ENCODE measurements at regions not wholly inside any gene's neighbourhood (a gene's known extent, or its start where the extent isn't known, plus 50 kb on each side); places are given as distances from the start of the nearest gene placed in this dataset.
"Not testable (repeated sequence)": the region's sequence is repeated elsewhere in the genome, so short reads cannot be mapped to it uniquely, and the experiment has no call there.

DNA sequence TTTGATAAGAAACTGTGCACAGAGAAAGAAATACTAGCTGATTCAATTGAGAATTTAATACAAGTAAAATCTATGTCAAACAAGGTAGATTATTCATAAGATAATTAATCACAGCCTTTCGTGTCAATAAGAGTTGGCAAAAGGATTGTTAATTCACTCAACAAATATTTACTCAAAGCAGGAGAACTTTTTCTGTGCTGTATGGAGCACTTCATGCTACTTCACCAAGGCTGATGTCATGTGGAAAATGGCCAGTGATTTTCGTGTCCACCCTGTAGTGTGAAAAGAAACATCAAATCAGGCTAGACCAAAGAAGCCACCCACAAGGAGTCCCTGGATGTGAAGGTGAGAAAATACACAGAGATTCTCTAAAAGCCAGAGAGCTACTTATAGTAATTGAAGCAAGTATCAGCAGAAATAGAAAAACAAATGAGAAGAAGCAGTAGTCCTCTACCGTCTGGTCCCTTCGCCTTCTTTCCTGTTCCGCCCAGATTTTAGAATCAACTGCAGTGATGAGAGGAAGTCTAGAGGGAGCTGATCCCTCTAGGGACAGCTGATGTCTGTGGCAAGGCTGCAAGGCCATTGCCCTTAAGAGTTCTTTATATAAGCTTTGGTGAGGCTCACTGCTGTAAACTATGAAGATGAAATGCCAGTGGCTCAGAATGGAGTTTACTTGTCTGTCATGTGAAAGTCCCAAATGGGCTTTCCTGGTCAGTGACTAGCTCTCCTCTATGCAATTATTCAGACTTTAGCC, 201.3 kb upstream of the APCDD1 start:
- no peak for DNase-seq

DNA sequence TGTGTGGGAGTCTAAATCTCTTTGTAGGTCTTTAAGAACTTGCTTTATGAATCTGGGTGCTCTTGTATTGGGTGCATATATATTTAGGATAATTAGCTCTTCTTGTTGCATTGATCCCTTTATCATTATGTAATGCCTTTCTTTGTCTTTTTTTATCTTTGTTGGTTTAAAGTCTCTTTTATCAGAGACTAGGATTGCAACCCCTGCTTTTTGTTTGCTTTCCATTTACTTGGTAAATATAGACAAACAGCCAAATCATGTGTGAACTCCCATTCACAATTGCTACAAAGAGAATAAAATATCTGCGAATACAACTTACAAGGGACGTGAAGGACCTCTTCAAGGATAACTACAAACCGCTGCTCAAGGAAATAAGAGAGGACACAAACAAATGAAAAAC, 198.2 kb upstream of the APCDD1 start:
- DNase-seq: not testable (repeated sequence)

- DNase-seq: no peak
Measured at GRCh38 chr18:10258836-10259474, 195.5 kb upstream of the APCDD1 start.

GRCh38 chr18:10259901-10260300, 194.5 kb upstream of the APCDD1 start:
- DNase-seq: no peak

DNA sequence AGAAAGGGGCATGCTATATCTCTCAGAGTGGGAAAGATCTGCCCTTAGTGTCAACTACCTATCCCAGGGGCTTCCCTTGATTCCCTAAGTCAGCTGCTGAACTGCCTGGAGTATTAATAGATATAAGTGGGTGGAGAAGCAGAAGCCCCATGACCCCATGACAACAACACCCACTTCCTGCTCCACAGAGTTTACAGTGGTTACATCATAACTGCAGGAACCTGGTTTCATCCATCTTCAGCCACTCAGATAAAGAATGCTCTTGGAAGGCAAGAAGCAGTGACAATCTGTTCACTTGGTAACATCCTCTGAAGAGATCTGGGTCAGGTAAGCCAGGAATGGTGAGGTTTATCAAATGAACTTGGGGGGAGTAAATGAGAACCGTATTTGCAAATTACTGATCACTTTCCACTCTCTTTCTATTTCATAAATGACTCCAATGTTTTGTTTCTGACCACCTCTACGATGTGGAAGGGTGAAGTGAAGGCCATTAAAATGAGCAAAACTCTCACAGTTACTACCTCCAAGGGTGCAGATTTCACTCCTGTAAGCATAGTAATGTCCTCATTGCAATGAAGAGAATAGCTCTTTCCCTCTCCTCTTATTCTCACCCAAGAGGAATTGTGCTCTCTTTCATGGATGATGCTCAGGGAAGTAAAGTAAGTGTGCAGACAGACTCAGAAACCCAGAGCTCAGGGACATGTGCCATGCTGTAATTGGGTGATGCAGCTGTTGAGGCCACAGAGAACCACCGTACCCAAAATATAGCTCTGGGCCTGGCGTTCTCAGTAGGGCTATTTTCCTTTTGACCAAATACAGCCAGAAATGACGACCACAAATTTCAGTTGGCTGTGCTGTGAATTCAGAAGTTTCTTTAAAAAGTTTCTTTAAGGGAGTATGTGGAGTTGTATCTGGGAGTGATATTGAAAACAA, 192.8 kb upstream of the APCDD1 start:
- DNase-seq: no peak

- no peak for DNase-seq
Measured at GRCh38 chr18:10262566-10262965, 191.9 kb upstream of the APCDD1 start.

DNA sequence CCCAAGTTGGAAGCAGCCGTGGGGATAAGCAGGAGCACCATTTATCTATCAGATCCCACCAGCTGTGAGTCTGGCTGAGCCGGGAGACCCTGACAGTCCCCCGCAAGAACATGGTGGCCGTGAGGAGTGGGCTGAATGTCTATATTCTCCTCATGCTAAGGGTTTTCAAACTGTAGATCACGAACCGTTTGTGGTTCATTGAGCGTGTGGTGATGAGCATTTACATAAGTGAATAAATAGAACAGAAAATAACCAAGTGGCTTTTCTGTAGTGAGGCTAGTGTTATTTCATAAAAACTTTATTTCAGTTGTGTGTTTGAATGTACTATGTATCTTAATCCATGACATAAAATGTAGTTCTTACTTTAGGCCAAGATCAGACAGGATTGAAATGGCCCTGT, 190.2 kb upstream of the APCDD1 start:
- DNase-seq: no peak

- no peak for DNase-seq
Measured at GRCh38 chr18:10265560-10266333, 188.7 kb upstream of the APCDD1 start.

- no peak for DNase-seq
Measured at GRCh38 chr18:10266334-10266590, 188.2 kb upstream of the APCDD1 start.

DNA sequence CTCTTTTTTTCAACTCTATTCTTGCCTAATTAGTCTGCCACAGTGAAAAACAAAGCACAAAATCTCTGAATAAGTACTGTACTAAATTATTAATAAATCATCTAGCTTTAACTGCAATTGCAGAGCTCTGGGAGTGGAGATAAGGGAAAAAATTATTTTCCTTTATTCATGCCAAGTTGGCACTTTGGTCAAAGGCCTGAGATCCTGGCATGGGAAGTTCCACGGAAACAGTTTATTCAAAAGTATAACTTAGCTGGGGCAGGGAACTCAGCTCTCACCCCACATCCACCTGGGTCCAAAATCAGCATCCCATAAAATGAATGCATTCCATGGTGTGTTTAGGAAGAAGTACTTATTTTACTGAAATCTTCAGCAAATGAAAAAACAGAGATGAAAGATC, 185.2 kb upstream of the APCDD1 start:
- no peak for DNase-seq

DNA sequence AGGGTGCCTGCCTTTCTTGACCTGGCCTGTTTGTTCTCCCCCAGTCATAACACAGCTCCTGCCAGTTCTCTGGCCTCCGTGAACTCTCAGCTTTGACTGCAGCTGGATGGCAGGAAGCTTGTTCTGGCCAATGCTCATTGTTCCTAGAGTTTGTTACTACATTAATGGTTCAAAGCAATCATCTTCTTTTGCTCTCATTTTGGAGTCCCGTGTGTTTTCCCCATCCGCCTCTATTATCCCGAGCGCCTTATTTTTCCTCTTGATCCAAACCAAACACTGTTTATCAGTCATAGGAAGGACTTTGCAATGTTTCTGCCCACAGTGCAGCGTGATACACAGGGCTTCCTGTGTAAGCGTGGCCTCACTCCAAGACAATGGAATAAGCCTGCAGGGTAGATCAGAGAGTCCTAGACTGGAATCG, 184.3 kb upstream of the APCDD1 start:
- DNase-seq: no peak

GRCh38 chr18:10271481-10271880, 183.0 kb upstream of the APCDD1 start:
- no peak for DNase-seq

DNA sequence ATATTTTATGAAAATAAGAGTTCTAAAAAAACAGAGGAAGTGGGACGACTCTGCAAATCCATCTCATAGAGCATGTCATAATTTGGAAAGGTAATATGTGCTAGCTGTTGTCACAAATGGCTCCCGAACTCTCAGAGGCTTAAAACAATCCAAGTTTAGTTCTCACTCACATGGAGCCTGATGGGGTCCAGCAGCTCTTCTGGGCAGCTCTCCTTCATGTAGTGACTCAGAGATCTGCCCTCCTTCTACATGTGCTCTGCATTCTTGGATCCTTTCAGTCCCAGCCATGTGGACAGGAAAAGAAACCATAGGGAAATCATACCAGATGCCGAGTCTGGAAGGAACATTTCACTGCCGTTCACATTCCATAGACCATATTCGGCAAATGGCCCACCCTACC, 180.1 kb upstream of the APCDD1 start:
- DNase-seq: no peak

GRCh38 chr18:10275486-10275885, 178.9 kb upstream of the APCDD1 start:
- DNase-seq: no peak

- no peak for DNase-seq
Measured at GRCh38 chr18:10278265-10278664, 176.2 kb upstream of the APCDD1 start.

DNA sequence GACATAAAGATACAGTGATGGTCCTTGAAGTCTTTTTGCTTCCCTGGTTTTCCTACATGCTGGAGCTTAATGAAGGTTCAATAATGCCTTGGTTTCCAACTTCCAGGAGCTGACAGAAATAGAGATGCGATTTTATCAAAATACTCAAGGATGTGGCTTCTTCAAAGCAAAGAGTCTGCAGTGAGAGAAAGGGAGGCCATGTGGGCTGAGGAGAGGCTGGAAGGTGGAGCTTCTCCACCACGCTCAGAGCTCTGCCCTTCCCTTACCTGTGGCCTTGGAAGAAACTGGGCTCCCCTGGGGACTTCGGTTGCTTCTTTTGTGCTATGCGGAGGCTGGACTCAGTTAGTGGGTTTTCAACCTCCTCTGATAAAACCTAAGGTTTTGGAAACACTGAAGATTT, 175.0 kb upstream of the APCDD1 start:
- DNase-seq: no peak

GRCh38 chr18:10279905-10280644, 174.4 kb upstream of the APCDD1 start:
- DNase-seq: no peak

DNA sequence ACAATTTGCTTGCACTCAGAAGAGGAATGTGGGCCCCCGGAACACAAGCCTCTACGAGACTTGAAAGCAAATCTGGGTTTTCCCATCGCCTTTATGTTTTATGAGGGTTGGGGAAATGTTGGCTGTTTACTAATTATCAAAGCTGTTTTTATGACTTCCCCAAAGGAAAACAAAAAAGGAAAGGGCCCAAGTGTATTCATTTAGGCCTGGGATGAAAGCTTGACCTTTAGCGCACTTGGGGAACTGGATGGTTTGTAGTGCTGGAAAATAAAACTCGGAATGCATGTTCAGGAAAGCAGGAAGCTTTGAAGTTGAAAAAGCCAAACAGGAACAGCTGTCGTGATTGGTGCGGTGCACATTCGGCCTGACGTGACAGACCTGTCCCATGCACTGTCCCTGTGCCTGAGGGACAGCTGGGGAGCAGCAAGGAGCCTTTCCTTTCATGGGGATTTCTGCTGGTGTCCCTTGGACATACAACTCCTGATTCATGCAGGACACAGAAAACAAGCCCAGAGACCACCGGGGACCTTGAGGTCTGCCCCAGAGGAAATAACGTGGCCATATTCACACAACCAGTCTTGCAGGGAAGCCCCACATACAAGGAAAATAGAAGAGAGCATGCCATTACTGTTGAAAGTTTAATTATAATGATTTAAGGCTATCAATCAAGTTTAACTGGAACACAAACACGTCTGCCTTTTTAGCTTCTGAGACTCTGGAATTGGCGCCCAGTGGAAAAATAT, 169.7 kb upstream of the APCDD1 start:
- DNase-seq: no peak

GRCh38 chr18:10285283-10285640, 169.2 kb upstream of the APCDD1 start:
- peak; percentile 8 for DNase-seq

GRCh38 chr18:10286580-10287150, 167.8 kb upstream of the APCDD1 start:
- no peak for DNase-seq

GRCh38 chr18:10289251-10289650, 165.2 kb upstream of the APCDD1 start:
- DNase-seq: no peak

All from CD4-positive, alpha-beta T cell treated with Interleukin-4 for 4 hours (primary cell).